NOMO-1 treated with DMSO at 0.1 percent for 48 hours (cell line): ENCODE measurements at regions not wholly inside any gene's neighbourhood (a gene's known extent, or its start where the extent isn't known, plus 50 kb on each side); places are given as distances from the start of the nearest gene placed in this dataset.
"Not testable (repeated sequence)": the region's sequence is repeated elsewhere in the genome, so short reads cannot be mapped to it uniquely, and the experiment has no call there.

Source experiments
- DNase-seq: peaks from one replicate; lab custom pipeline; 2025; ENCODE audit not compliant: unreplicated experiment; lab: John Stamatoyannopoulos, UW

DNA sequence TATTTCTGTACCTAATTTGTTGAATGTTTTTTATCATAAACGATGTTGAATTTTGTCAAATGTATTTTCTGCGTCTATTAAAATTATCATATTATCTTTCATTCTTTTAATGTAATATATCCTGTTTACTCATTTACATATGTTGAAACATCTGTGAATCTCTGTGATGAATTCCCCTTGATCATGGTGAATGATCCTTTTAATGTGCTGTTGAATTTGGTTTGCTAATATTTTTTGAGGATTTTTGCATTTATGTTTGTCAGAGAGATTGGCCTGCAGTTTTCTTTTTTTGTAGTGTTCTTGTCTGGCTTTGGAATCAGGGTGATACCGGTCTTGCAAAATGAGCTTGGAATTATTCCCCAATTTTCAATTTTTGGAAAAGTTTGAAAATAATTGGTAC, 569.3 kb upstream of the CCDC179 start:
- no peak for DNase-seq

DNA sequence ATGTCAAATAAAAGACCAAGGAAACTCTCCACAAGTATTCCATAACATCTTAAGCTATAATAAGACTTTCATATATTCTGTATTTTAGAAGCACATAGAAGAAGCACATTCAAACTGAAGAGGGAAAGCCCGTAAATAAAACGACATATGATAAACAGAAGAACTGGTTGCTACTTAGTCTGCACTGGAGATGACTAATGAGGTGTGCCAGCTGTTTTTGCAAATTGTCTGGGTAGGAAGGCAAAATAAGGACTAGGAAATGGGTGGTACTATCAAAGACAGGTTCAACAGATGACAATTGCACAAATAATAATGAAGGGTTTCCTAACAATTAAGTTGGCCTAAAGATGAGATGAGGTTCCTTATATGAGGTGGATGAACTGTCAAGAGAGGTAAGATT, 593.2 kb upstream of the CCDC179 start:
- DNase-seq = no peak

DNA sequence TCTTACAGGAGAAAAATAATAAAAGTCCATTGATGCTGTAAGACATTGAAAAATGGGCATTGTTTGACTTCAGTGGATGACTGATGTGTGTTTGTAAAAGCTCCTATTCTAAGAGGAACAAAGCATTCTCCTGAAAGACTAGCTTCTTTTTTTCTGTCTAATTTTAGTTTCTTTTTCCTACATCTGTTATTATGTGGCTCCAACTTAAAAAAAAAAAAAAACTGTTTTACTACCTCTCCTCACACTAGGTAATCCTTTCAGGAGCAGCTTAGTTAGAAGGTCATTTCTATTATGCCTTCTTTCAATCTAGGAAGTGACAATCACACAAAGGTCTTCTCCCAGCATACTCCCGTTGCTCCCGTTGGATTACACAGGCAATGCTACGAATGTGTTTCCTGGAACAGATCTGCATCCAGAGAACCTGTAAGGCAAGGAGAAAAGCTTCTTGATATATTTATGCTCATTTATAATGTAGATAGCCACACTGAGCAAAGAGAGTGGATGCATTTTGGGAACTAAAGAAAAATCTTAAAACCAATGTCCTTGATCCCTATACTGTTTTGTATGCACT, 595.1 kb upstream of the CCDC179 start:
- DNase-seq = no peak

DNA sequence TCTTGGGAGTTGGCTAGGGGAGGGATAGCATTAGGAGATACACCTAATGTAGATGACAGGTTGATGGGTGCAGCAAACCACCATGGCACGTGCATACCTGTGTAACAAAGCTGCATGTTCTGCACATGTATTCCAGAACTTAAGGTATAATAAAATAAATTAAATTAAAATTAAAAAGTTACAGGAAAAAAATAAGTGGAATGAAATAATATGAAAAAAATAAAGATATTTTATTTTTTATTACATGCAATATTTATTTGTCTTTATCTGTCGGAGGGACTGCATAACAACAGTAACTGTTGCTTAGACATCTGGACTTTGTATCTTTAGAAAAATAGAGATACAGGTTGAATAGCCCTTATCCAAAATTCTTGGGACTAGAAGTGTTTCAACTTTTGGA, 597.4 kb upstream of the CCDC179 start:
- no peak for DNase-seq

DNA sequence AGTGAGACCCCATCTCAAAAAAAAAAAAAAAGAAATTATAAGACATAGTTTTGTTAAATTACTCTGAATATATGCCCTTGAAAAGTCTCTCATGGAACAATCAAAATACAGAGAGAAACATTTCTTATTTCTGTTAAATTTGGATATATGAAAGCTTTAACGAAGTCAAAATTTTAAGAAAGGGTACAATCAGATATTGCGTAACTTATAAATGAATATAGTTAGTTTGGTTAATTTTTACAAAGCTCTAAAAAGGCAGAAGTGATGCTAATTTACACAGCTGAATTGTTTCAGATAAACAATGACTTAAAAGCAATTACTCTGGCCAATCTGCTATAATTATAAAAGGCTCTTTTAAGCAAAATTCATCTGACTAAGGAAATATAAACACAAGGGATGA, 611.6 kb upstream of the CCDC179 start:
- DNase-seq = no peak

DNA sequence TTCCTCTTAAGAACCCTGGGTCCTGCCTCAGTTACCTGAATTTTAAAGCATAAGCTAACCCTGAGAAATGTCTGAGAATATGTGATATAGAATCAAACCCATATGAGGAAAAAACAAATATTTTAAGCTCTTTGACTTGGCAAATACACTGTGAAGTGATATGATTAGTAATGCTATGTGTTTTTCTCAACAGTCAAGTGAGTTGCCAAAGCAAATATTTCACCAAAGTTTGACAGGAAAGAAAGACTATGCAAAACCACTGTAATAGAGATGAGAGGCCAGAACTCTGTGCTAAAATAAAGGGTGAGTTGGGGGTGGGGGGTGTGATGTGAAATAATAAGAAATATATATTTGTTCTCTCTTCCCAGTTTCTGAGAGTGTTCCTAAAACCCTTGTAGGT, 613.5 kb upstream of the CCDC179 start:
- no peak for DNase-seq

DNA sequence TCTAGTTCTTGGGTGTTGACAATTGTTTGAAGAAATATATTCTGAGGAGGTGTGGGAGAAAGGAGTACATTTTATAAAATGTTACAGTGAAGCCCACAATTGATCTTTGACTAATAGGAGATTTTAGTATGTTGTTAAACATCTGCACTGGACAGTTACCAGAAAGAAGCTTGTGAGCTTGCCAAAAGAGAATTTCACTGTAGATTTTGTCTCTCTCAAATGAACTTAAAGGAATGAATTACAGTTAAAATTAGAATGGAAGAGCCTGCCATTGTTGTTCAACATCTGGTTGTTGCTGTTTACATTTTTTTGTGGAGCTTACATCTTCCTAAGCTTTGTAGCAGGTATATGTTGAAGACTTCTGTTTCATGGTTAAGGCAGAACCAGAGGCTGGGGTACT, 620.5 kb upstream of the CCDC179 start:
- no peak for DNase-seq

DNA sequence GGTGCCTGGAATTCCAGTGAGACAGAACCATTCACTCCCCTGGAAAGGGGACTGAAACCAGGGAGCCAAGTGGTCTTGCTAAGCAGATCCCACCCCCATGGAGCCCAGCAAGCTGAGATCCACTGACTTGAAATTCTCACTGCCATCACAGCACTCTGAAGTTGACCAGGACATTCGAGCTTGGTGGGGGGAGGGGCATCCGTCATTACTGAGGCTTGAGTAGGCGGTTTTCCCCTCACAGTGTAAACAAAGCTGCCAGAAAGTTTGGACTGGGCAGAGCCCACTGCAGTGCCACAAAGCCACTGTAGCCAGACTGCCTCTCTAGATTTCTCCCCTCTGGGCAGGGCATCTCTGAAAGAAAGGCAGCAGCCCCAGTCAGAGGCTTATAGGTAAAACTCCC, 623.9 kb upstream of the CCDC179 start:
- not testable (repeated sequence) for DNase-seq

DNA sequence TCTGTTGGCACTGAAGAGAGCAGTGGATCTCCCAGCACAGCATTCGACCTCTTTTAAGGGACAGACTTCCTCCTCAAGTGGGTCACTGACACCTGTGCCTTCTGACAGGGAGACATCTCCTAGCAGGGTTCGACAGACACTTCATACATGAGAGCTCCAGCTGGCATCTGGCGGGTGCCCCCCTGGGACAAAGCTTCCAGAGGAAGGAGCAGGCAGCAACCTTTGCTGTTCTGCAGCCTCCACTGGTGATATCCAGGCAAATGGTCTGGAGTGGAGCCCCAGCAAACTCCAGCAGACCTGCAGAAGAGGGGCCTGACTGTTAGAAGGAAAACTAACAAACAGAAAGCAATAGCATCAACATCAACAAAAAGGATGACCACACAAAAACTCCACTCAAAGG, 624.3 kb upstream of the CCDC179 start:
- DNase-seq = not testable (repeated sequence)

DNA sequence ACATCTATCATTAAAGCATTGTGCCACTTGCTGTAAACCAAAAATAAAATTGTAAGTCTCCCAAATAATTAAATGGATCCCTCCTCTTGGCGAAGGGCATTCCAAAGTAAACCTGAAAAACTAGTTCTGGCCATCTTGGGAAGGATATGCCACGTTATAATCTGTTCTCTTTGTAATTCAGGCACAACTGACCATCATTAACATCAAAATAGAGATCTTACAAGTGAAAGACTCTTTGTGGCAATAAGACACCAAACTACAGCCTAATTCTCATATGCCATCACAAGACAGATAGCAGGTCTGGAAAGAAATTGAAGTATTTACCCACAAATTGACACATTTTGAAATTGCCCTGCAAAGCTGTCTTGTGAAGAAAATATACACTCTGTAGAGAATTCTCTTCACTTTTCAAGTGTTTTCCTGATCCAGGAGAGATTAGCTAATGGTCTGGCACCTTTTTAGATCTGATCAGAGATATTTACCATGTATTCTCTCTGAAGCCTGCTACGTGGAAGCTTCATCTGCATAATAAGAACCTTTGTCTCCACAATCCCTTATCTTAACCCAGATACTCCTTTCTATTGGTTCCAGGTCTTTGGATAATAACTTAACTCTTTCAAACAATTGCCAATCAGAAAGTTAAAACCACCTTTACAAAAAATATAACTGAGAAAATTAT, 630.4 kb upstream of the CCDC179 start:
- DNase-seq = no peak

DNA sequence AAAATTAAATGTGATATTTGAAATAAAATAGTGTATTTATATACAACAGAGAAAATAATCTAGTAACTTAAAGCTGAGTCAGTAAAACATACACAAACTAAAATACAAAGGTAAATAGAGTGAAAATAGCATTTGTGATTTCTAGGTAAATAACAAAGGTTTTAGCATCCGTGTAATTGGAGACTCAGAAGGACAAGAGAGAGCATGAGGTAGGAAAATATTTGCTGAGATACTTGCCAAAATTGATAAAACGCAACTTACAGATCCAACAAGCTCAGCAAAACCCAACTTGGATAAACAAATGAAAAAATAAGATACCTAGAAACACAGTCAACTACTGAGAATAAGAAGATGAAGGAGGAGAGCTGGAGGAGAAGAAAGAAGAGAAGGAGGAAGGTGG, 634.7 kb upstream of the CCDC179 start:
- no peak for DNase-seq

DNA sequence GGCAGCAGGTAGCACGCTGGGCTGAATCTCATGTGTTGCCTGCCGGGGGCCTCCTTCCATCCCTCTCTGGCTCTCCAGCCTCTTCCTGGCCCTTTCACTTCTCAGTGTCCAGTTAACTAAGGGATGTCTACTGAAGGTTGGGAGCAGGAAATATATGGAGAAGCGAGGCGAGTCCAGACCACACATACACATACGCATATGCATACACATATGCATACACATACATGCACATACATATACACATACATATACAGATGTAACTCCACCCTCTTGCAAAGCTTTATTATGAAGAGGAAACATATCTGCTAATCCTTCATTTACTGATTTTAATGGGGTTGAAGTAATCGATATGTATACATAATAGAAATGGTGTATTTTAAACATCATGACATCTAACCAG, 636.1 kb upstream of the CCDC179 start:
- no peak for DNase-seq

DNA sequence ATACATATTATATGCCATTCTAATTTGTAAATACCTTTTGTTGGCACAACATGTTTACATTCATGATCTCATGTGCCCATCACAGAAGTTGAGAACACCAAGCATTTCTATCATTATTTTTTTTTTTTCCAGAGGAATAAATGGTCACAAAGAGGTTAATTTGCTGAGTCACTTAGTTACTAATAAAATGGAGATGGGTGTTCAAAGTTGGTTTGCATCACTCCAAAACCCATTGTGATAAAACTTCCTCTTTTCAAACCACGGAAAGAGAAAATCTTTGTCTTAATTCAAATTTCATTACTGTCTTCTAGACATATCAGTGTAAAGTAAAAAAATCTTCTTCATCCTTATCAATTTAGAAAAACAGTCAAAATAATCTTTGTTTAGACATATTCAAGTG, 636.8 kb upstream of the CCDC179 start:
- peak; percentile 27 for DNase-seq

DNA sequence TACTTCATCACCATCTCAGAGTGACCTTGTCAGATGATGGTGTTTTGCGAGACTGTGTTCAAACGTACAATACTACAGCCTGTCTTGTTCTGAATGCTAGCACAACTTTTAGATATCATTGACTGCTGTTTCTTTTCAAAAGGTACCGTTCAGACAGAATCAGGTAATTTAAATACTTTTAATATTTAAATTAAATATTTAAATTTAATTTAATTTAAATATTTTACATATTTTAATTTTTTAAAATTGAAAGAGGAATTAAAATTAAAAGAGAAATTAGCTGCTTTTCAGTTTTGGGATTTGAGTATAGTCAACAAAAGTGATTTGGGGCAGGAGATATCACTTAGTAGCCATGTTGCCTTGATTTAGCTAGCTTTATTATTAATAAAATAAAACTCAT, 642.1 kb upstream of the CCDC179 start:
- no peak for DNase-seq

DNA sequence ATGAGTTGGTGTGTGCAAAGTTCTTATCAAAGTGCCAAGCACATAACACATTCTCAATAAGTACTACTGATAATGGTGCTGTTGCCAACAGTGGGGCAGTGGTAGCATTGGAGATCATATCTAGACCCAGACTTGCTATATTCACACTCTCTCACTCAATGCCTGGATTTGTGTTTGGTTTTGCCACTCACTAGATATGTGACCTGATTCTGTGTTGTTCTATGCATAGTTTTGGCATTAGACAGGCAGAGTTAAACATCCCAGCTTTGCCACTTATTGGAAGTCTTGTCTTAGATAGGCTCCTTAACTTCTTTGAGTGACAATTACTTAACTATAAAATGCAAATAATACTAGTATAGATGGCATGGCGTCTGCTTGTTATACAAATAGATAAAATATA, 642.6 kb upstream of the CCDC179 start:
- DNase-seq = no peak

DNA sequence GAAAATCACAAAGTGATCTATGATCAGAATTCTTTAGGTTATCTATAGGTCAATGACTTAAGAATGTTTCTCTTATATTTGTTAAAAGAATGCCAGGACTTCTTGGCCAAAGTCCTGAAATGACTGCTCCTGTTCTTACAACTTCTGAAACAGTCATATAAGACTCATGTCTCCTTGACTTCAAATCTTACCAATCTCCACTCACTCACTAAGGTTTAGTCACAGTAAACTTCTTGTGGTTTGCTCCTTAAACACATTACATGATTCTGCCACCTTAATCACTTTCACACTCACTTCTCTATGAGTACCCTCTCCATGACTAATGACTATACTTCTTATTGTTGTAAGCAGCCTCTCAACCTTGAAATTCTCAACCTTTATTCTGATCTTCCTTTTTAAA, 648.7 kb upstream of the CCDC179 start:
- no peak for DNase-seq

DNA sequence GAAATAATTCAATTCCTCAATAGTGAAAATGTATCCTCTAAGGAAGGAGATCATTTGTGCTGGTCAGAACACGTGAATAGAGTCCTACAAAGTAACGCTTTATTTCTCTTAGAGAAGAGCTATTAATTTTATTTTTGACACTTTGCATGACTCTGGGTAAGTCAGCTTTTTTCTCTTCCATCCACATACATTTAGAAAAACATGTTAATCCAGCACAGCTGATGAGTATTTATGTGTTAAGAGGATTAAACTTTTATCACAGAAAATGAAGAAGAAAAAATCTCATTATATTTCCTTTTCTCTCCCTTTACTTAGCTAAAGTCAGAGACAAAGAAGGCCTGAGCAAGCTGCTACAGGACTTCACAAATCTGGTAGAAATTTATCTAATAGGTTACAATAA, 649.5 kb upstream of the CCDC179 start:
- no peak for DNase-seq

DNA sequence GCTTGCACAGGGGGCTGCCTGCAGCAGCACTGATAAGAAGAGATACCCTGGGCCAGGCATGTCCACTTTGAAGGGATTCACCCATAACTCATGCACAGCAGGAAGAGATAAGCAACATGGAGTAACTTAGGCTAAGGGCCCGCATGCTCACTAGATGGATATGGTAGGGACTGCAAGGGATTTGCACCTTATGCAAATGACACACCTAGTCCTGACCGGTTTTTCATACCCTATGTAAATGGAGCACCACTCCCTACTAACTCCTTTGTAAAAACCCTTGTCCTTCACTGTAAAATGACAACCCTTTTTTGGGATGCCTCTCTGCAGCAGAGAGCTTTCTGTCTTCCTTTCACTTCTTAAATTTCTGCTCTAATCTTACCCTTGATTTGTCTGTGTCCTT, 658.9 kb upstream of the CCDC179 start:
- no peak for DNase-seq

DNA sequence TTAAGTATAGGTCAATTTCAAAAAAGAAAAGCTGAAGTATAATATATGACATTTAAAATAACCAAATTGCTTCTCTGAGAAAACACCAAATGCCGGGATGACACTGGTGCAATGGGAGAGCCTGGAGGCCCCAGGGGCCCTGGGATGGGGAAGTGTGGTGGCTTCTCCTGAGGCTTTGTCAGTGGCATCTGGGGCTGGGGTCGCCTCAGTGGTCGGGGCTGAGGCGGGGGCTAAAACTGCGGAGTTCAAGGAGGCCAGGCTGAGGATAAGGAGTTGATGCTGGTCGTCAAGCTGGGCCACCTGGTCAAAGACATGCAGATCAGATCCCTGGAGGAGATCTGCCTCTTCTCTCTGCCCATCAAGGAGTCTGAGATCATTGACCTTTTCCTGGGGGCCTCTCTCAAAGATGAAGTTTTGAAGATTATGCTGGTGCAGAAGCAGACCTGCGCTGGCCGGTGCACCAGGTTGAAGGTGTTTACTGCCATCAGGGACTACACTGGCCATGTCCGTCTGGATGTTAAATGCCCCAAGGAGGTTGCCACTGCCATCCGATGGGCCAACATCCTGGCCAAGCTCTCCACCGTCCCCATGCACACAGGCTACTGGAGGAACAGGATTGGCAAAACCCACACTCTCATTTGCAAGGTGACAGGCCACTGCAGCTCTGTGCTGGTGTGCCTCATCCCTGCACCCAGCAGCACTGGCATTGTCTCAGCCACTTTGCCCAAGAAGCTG, 660.1 kb upstream of the CCDC179 start:
- DNase-seq = no peak

DNA sequence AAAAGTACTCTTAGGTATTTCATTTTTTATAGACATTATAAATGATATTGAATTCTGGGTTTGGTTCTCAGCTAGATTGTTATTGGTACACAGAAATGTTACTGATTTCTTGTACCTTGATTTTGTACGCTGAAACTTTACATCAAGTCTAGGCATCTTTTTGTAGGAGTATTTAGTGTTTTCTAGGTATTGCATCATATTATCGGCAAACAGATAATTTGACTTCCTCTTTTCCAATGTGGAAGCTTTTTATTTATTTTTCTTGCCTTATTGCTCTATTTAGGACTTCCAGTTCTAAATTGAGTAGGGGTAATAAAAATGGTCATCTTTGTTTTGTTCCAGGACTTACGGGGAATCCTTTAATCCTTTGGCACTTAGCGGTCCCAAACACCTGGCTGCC, 676.6 kb upstream of the CCDC179 start:
- no peak for DNase-seq

DNA sequence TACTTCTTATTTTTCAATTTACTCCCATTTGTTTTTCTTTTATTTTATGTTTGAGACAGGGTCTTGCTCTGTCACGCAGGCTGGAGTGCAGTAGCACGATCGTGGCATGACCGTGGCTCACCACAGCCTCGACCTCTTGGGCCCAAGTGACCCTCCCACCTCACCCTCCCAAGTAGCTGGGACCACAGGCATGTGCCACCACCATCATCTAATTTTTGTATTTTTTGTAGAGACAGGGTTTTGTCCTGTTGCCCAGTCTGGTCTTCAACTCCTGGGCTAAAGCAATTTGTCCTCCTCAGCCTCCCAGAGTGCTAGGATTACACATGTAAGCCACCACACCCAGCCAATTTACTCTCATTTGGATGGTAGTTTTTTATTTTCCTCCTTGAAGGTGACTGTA, 679.3 kb upstream of the CCDC179 start:
- no peak for DNase-seq

DNA sequence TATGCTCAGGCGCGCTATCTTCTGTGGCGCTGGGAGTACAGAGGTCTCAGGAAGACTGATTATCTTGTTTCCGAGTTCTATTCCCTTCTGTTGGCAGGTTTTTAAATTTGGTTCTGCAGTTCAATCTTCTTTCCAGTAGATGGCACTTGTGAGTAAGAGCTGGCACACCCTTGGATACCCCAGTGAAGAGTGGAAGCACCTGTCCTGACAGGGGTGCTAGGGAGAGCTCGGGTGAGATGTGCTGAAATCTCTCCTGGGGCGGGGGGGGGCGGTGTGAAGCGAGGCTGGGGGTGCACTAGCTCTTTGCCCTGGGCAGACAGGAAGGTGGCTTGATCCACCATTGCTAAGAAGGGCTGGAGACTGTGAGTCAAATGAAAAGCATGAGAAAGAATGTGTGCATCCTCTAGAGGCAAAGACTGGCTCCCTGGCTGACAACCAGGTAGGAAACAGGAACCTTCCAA, 679.9 kb upstream of the CCDC179 start:
- DNase-seq = peak; percentile 33

DNA sequence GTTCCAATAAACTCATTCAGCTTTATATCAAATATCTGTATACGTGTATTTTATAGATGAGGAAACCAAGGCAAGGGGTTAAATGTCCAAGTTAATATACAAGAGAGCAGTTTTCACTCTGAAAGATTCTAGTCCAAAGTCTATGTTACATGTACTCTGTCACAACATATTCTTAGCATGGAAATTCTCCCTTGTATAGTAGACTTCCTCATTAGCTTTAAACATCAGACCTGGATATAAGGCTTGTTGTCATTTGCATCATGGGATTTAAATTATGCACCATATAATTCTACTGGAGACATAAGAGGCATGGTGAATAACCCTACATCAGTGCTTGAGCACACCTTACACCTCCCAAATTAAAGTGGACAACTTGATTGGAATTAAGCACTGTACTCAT, 681.9 kb upstream of the CCDC179 start:
- DNase-seq = no peak
